ENCODE measurements at regions not wholly inside any gene's neighbourhood (a gene's known extent, or its start where the extent isn't known, plus 50 kb on each side); places are given as distances from the start of the nearest gene placed in this dataset.

- TF ChIP-seq CTCF (IDR thresholded peaks at IDR 0.05) (no peak), POLR2A (IDR thresholded peaks at IDR 0.05) (no peak)
Measured at GRCh38 chr10:121268863-121269432, 329.3 kb downstream of the FGFR2 start.

Data from thyroid gland (tissue), 4 donors.